ENCODE measurements at regions not wholly inside any gene's neighbourhood (a gene's known extent, or its start where the extent isn't known, plus 50 kb on each side); places are given as distances from the start of the nearest gene placed in this dataset.

DNA sequence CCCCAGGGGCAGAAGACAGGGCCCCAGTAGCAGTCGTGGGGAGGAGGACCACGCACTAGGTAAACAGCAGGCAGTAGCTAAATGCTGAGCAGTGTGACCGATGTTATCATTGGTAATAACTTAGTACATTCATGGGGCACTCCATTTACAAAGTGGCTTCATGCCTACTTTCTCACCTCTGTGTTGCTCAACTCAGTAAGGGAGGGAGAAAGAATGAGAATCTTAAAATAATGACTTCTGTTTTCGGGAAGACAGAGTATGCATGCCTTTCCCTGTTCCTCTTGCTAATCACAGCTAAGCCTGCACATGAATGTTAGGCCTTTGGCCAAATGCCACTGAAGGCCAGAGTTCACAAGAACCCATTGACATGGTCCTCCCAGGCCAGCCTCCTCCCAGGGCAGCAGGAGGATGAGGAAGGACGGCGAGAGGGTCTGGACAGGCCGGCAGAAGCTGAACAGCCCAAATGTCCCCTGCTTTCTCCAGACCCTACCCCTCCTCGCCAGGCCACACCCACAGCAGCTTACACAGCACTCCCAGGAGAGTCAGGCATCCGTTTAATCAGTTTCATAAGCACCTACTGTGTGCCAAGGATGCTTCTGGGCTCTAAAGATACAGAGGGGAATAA lies 183.4 kb downstream of the ANKRD60 start:
- Histone ChIP-seq H3K9me3 (ENCODE audit: low read depth, low read length, poor library complexity, severe bottlenecking) (no peaks in the 10 kb centered on the region), H3K27ac (ENCODE audit: low read depth, low read length, poor library complexity, severe bottlenecking) (no peak overlapping the region), H3K4me3 (ENCODE audit: low read depth, low read length, poor library complexity, severe bottlenecking) (no peak overlapping the region), H3K36me3 (ENCODE audit: insufficient read depth, low read length, poor library complexity, severe bottlenecking) (no peaks in the 10 kb centered on the region), H3K27me3 (replicated peaks; ENCODE audit: insufficient read depth, low read depth, low read length, poor library complexity) (peaks cover 5% of the 10 kb centered on the region), H3K4me1 (ENCODE audit: insufficient read depth, low read length, poor library complexity, severe bottlenecking) (no peaks in the 10 kb centered on the region)
- intact Hi-C loops (cut with micrococcal nuclease; ENCODE audit: unreplicated experiment): no loop called here
- no peak for DNase-seq (ENCODE audit: low spot score)
- POLR2A ChIA-PET (ENCODE audit: low non-redundant PET): no interaction called here
- TF ChIP-seq CTCF (conservative IDR thresholded peaks at IDR 0.05; ENCODE audit: low read depth, low read length) (no peak), EZH2 (IDR thresholded peaks at IDR 0.05; ENCODE audit: borderline replicate concordance, low read depth, low read length, poor library complexity, severe bottlenecking) (no peak)
- CTCF ChIA-PET: no interaction called here
- BruUV-seq (replicated peaks): no TSS peak

- peaks cover 5% of the 10 kb centered on the region for H3K27me3 ChIP-seq (replicated peaks; ENCODE audit: insufficient read depth, low read depth, low read length, poor library complexity)
- ChIA-PET CTCF (no interaction called here), POLR2A (ENCODE audit: low non-redundant PET) (no interaction called here)
- DNase-seq (ENCODE audit: low spot score): no peak
- intact Hi-C loops (cut with micrococcal nuclease; ENCODE audit: unreplicated experiment): no loop called here
- TF ChIP-seq CTCF (conservative IDR thresholded peaks at IDR 0.05; ENCODE audit: low read depth, low read length) (no peak), EZH2 (IDR thresholded peaks at IDR 0.05; ENCODE audit: borderline replicate concordance, low read depth, low read length, poor library complexity, severe bottlenecking) (no peak)
- no peaks in the 10 kb centered on the region for H3K4me1 ChIP-seq (ENCODE audit: insufficient read depth, low read length, poor library complexity, severe bottlenecking)
- H3K9me3 ChIP-seq (ENCODE audit: low read depth, low read length, poor library complexity, severe bottlenecking): no peaks in the 10 kb centered on the region
- H3K36me3 ChIP-seq (ENCODE audit: insufficient read depth, low read length, poor library complexity, severe bottlenecking): no peaks in the 10 kb centered on the region
- no peak overlapping the region for H3K4me3 ChIP-seq (ENCODE audit: low read depth, low read length, poor library complexity, severe bottlenecking)
- BruUV-seq (replicated peaks): no TSS peak
- no peak overlapping the region for H3K27ac ChIP-seq (ENCODE audit: low read depth, low read length, poor library complexity, severe bottlenecking)
Measured at GRCh38 chr20:58044286-58044685, 184.2 kb downstream of the ANKRD60 start.

DNA sequence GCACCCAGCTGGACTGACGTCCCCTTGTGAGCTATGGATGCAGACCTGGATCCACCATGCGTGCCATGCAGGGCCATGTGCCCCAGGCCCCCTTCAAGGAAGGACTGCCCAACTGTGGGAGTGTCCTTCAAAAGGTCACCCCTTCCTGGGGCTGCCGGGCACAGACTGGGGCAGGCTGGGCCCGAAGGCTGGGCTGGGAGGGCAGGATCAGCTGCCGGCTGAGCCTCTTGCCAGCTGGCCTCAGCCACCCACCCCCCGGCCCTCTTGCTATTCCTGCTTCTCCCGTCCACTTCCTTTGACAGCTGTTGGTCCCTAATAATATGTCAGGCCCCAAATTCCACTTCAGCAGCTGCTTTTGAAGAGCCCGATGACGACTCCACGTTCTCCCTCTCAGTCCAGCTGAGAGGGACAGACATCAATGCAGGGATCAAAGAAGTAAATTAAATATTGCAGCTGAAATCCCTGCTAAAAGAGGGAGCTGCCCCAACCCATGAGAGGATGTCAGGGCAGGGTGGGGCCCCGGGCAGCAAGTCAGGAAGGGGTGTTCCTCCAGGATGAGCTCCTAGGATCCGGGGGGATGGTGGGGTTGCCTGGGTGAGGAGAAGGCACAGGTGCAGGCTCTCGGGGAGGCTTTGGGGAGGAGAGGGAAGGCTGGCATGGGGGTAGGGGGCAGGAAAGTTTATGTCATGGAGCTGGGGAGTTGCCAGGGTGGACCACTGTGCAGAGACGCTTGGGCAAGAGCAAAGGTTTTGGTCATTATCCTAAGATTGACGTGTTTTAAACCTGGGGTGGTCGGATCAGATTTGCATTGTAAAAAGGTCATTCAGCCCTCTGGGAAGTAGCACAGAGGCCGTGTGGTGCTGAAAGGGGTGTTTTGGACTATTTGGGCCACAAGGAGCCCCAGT lies 185.0 kb downstream of the ANKRD60 start:
- POLR2A ChIA-PET (ENCODE audit: low non-redundant PET): no interaction called here
- intact Hi-C loops (cut with micrococcal nuclease; ENCODE audit: unreplicated experiment): no loop called here
- H3K36me3 ChIP-seq (ENCODE audit: insufficient read depth, low read length, poor library complexity, severe bottlenecking): no peaks in the 10 kb centered on the region
- H3K27ac ChIP-seq (ENCODE audit: low read depth, low read length, poor library complexity, severe bottlenecking): no peak overlapping the region
- CTCF ChIA-PET: no interaction called here
- DNase-seq (ENCODE audit: low spot score): no peak
- TF ChIP-seq EZH2 (IDR thresholded peaks at IDR 0.05; ENCODE audit: borderline replicate concordance, low read depth, low read length, poor library complexity, severe bottlenecking) (no peak), CTCF (conservative IDR thresholded peaks at IDR 0.05; ENCODE audit: low read depth, low read length) (no peak)
- no TSS peak for BruUV-seq (replicated peaks)
- no peaks in the 10 kb centered on the region for H3K4me1 ChIP-seq (ENCODE audit: insufficient read depth, low read length, poor library complexity, severe bottlenecking)
- peaks cover 5% of the 10 kb centered on the region for H3K27me3 ChIP-seq (replicated peaks; ENCODE audit: insufficient read depth, low read depth, low read length, poor library complexity)
- H3K9me3 ChIP-seq (ENCODE audit: low read depth, low read length, poor library complexity, severe bottlenecking): no peaks in the 10 kb centered on the region
- no peak overlapping the region for H3K4me3 ChIP-seq (ENCODE audit: low read depth, low read length, poor library complexity, severe bottlenecking)
